GM18499 (cell line): ENCODE measurements at regions not wholly inside any gene's neighbourhood (a gene's known extent, or its start where the extent isn't known, plus 50 kb on each side); places are given as distances from the start of the nearest gene placed in this dataset.

ENCODE experiments used
- ATAC-seq: cut with Tn5 transposase; IDR thresholded peaks from one replicate; pipeline ENCODE4 v1.9.1; 2021; ENCODE audit warnings: moderate number of reproducible peaks; ENCODE audit not compliant: insufficient read depth, unreplicated experiment

DNA sequence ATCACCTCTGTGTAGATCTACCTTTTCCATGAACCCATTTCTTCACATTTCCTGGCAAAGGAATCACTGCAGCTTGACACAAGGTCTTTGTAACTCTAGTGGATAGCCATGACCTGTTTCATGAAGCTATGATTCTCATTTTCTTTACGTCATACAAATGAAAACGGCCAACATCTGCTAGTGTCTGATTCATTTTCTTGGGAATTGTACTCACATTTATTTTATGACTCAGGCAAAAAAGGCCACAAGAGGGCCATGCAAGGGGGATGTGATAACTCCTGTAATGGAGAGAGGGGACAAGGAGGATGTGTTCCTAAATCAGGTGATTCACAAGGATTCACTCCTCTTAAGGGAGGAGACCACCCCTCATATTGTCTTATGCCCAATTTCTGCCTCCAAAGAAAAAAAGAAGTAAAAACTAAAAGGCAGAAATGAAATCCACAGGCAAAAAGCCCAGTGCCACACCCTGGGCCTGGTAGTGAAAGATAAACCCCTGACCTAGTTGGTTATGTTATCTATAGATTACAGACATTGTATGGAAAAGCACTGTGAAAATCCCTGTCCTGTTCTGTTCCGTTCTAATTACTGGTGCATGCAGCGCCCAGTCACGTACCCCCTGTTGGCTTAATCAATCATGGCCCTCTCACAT lies 249.9 kb downstream of the IPMK start:
- no peak for ATAC-seq

DNA sequence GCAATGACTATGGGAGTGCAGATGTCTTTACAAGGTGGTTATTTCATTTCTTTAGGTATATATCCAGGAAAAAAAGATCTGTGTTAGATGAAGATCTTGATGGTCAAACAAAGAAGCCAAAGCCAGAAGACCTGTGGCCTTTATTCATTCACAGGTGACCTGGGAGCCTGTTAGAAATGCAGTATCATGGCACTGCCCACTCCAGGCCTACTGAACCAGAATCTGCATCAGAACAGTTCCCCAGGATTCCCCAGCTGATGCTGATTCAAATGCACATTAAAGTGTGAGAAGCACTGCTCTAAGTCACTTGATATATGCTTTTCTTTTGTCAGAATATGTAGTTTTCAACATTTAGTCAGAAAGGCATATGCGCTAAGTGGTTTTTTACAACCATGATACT lies 251.1 kb downstream of the IPMK start:
- no peak for ATAC-seq

DNA sequence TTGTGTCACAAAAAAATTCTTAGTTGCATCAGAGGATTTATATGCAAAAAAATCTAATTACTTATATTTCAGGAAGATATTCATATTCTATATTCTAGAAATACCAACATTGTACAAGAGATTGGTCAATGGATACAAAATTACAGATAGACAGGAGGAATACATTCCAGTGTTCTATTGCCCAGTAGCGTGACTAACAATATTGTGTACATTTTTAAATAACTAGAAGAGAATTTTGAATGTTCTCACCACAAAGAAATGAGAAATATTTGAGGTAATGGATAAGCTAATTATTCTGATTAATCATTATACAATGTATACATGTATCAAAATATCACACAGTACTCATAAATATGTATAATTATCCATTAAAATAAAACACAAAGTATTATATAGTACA lies 253.3 kb downstream of the IPMK start:
- ATAC-seq = no peak

DNA sequence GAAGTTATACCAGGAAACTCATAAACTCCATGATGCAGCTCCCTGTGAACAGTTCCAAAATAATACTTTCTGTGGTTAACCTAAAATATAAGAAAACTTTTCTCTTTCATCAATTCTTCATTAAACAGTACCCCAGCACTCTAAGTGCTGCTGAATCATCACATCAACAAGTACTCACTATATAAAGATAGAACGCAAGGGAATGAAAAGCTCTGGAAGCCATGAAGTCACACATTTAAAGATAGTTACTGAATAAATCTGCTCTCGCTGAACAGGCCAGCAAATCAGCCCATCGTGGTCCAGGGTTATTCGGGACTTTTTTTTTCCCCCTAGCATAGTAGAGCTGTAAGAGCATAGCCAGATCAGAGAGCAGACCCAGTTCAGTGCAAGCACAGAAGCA lies 254.3 kb downstream of the IPMK start:
- ATAC-seq = no peak

DNA sequence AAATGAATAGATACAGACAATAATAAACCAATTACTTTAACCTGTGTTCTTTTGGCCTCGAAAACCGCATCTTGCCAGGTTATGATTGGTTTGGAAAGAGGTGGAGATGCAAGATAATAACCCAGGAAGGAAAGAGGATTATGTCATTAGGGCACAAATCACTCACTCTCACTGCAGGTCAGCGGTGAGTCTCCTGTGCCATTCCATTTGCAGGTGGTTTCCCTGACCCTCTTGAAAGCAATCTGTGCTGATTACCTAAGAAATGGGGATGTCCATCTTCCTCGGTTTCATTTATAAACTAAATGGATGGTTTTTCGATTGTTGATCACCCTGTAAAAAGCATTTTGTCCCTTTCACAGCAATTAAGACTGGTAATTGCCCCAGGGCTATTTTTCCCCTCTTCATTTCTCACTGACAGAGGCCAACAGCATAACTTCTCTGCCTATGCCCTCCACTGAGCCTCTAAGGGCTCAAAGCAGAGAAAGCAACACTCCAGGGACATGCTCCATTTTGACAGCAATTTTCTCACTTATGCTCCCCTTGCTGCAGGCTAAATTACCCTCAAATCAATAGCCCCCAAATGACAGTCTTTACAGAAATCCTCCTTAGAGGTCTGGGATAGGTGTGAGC lies 257.5 kb downstream of the IPMK start:
- no peak for ATAC-seq

DNA sequence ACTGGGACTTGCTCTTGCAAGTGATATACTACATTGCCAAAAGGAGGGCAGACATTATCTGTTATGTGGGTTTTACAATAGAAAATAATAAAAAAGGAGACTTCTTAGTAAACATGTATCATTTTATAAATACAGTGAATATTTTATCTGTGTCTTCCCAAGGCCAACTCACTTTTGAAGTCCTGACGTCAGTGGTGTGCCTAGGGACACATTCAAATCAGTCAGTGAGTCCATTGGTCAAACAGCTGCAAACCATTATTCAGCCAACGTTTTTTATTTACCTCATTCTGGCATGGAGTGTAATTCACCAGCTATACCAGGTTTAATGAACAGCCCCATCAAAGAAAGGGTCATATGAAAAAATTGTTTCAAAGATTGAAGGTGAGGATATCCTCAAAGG lies 263.7 kb downstream of the IPMK start:
- no peak for ATAC-seq

DNA sequence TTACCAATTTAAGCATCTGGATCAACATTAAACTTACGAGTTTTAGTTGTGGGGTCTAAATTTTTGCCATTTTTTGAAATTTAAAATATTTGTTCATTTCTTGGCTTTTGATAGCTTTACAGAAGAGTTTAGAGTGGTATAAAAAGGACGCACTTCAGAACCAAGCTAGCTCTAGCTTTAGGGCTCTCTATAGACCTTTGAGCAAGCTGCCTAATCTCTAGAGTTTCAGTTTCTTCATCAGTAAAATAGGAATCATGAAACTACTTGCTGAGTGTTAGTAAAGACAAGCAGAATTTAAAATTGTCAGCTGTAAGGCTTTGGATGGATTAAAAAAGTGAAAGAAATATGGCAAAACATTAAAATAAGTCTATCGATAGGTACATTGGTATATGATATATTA lies 266.5 kb downstream of the IPMK start:
- ATAC-seq = no peak

DNA sequence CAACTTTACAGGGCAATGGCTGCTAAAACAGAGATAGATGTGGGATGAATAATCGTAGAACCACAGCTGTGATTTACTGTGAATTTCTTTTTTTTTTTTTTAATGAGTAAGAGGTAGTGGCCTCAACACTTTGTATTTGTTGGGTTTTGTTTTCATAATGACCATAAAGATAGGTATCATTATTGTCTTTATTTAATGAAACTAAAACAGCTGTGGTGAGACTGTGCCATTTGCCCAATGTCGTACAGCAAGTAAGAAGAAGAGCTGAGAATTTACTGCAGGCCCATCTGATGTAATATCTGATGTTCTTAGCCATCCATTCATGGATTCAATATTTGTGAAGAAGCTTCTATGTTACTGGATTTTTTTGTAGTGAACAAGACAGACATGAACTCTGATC lies 271.2 kb downstream of the IPMK start:
- ATAC-seq = no peak

DNA sequence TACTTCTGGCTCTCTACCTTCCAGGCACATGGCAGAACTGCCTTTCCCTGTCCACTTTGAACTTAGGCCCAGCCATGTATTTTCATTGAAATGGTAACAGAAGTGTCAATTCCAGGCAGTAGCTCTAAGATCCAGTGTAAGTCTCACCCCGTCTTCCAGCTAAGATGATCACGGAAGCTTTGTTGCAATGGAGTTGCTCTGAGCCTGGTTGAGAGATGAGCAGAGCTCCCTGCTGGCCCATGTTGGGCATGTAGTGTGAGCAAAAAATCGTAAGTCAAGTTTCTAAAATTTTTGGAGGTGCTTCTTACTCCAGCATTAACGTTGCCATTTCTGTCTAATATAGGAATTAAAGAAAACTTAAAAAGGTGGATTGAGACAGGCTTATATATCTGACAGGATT lies 274.4 kb downstream of the IPMK start:
- no peak for ATAC-seq

DNA sequence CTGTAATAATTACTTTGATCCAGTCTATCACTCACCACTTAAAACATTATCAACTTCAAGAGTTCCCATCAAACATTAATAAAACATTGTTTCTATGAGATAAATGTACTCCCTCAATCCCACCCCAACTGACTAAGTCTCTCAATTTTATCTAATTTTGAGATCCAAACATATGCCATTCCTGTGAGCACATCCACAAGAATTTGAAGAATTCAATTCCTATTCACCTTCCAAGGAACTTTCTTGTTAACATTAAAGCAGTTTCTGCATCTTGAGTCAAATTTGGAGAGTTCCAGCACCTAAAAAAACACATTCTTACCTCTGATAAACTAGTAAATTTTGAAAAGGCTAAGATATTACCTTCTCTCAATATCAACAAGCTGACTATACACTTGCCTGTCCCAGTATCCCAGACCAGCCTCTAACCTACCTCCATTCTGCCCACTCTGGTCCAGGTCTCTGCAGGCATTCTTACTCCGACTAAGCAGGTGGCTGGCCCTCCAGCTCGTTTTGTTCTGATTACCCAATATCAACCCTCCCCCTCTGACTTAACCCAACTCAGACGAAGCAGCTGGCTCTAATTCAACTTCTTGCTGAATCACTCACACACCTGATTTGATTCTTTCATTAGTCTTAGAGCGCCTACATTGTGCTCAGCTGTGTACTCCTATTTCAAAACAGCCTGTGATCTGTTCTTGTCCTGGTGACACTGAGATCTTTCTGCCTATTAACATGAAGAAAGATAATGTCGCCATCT lies 275.2 kb downstream of the IPMK start:
- no peak for ATAC-seq

DNA sequence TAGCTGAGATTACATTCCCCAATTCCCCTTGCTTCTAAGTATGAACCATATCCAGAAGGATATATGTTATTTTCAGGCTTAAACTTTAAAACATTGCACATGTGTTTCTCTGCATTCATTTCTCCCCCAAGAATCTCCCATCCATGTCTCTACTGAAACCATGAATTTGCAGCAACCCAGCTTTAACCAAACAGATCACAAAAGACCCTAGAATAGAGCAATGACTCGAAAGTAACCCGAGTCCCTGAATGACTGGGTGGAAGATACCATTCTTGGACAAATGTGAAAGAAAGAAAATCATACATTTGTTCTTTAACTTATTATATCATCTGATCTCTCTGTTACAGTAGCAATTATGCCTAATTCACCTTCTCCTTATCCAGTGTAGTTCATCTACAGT lies 278.7 kb downstream of the IPMK start:
- ATAC-seq = no peak

DNA sequence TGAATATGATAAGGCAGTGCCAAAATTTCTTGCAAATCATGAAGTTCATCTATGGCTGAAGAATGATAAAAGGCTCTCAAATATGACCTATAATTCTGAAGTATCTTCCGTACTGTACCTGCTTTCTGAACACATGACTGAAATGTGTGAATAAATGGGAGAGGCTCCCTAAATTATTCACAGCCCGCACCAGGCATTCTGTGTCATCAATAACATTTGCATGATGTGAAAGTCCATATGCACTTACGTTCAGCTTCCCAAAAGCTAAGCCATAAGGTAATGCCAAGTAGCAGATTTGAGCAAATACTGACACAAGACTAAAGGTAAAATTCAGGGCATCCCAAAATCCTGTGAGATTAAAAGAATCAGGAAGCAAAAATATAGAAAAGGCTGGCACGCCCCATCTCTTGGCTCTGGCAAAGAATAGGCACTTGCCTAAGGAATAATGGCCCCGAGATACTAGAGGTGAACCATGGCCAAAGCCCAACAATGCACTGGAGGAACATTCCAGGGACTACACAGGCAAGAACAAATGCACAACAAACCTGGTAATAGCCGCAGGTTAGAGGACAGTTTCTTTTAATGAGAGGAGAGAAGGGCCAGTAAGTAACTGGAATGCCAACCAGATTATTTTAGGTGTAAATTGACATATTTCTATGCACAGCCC lies 280.5 kb downstream of the IPMK start:
- ATAC-seq = no peak

DNA sequence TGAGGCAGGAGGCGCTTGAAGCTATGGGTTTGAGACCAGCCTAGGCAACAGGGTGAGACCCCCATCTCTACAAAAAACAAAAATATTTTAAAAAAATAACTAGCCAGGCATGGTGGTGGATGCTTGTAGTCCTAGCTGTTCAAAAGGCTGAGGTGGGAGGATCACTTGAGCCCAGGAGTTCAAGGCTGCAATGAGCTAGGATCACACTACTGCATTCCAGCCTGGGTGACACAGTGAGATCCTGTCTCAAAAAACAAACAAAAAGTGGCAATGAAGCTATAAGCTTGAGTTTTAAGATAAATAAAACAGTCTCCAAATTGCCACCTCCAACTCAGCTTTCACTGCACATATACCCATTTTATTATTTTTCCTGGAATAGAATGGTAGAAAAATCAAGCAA lies 281.3 kb downstream of the IPMK start:
- ATAC-seq = no peak

DNA sequence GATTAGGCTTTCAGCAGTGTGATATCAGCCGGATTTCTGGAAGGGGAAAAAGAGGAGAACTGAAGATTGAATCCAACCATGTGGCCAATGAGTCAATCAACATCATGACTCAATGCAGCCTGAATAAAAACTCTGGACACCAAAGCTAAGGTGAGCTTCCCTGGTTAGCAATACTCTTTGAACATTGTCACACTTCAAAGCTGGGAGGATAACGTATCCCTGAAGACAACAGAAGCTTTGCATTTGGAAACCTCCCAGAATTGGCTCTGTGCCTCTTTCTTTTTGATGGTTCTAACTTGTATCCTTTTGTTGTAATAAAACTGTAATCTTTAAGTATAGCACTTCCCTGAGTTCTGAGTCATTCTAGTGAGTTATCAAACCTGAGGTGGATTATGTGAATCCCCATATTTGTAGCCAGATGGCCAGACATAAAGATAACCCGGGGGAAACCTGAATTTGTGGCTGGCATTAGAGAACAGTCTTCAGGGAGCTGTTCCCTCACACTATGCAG lies 284.4 kb downstream of the IPMK start:
- no peak for ATAC-seq

DNA sequence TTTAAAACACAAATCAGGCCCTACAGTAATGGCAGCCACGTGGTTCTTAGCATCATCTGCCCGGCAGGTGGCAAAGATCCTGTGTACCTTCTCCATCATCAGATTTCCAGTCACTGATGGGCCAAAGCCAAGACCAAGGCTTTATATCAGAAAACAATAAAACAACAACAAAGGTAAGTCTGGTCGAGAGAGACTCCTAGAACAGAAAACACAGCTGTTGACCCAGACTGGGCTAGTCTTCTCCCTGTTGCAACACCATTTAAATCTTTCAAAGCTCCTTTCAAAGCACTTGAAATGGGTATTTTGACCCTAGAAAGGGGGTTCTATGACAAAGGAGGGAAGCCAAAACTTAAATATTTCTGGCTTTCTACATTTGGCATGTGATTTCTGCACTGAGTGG lies 285.6 kb downstream of the IPMK start:
- no peak for ATAC-seq

DNA sequence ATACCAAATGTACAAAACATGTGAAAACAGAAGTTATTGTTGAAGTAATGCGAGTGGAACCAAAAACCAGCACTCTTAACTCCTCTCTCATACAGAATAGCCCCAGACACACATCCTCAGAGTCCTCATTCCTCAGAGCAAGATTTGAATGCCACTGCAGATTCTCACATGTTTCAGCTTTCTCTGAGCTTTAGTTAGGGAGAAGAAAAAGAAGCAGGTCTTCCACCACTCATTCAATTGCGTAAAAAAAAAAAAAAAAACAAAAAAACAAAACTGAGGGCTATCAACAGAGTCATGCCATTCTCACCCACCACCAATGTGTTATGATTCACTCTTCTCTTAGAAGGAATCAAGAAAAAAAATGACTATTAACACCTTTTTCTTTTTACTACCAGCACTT lies 287.7 kb downstream of the IPMK start:
- no peak for ATAC-seq

DNA sequence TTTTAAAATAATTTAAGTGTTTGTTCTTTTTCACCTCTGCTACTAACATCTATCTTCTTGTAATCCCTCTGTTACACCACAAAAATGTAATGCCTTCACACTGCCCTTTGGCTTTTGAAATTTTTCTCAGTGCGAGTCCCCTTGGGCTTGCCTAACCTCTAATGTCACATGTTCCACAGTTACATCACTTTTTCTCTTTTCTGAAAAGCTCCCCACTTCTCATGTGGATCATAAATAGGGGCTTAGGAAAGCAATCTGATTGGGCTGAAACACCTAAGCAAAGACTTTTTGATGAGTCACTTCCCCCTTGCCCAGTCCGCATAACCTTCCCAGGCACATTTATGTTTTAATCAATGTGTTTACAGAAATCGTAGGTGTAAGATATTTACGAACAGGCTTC lies 288.2 kb downstream of the IPMK start:
- ATAC-seq = no peak

DNA sequence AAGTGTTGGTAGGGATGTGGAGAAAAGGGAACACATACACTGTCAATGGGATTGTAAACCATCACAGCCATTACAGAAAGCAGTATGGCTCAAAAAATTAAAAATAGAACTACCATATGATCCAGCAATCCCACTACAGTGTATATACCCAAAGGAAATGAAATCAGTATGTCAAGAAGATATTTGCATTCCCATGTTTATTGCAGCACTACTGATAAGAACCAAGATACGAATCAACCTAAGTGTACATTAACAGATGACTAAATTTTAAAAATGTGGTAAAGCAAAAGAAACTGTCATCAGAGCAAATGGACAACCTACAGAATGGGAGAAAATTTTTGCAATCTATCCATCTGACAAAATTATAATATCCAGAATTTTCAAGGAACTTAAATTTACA lies 290.4 kb downstream of the IPMK start:
- no peak for ATAC-seq

DNA sequence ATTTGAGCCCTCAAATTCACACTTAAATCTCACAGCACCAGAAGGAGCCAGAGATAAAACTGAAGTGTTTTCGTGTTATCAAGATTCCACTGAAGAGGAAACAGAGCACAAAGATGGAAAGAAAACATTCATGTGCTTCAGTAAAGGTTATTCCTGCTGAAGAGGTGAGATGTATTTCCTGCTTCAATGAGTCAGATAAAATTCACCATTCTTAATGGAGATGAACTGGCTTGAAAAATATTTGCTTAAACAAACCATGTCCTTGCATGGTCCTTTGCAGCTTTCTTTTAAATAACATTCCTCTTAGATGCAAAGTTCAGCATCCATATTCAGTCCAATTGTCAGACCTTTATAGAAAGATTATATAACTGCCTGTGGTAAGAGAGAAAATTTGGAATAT lies 294.2 kb downstream of the IPMK start:
- ATAC-seq = no peak

DNA sequence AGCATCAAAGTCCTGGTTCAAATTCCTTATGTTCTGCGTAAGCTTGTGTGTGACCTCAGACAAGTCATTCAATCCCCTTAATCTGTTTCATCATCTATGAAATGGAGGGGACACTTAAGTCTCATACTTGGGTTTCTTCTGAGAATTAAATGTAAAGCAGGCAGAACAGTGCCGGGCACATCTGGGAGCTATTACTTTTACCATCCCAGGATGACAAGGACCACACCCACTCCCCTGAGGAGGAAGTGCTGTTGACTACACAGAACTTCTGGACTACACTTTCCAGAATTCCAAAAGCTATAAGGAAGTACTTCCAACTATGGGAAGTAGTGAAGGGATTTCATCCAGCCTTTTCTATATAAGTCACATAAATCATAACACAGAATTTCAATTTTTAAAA lies 294.9 kb downstream of the IPMK start:
- ATAC-seq = no peak
